IMR-90 (cell line): ENCODE measurements at regions not wholly inside any gene's neighbourhood (a gene's known extent, or its start where the extent isn't known, plus 50 kb on each side); places are given as distances from the start of the nearest gene placed in this dataset.

ENCODE experiments used
- BHLHE40 ChIP-seq: fragments of 150-350 bp; IDR thresholded peaks from 2 replicates; pipeline ENCODE4 v1.6.1; 2016; ENCODE audit warnings: mild to moderate bottlenecking, low read depth, low read length
- CEBPB ChIP-seq: IDR thresholded peaks from 2 replicates; pipeline ENCODE4 v1.6.1; 2012; ENCODE audit warnings: low read depth, low read length, improper control_type of control experiment
- CHD1 ChIP-seq: IDR thresholded peaks from 2 replicates; pipeline ENCODE4 v1.6.1; 2012; ENCODE audit warnings: low read depth, low read length, improper control_type of control experiment
- CTCF ChIP-seq: conservative IDR thresholded peaks from 2 replicates; pipeline ENCODE4 v1.5.1; 2012; ENCODE audit warnings: mild to moderate bottlenecking, low read depth, low read length, improper control_type of control experiment
- MAFK ChIP-seq: IDR thresholded peaks from 2 replicates; pipeline ENCODE4 v1.6.1; 2012; ENCODE audit warnings: low read depth, low read length, improper control_type of control experiment
- MXI1 ChIP-seq: IDR thresholded peaks from 2 replicates; pipeline ENCODE4 v1.6.1; 2012; ENCODE audit warnings: low read depth, mild to moderate bottlenecking, low read length, moderate library complexity, borderline replicate concordance
- NFE2L2 ChIP-seq: fragments of 150-350 bp; IDR thresholded peaks from 2 replicates; pipeline ENCODE4 v1.6.1; 2016; ENCODE audit warnings: low read depth, mild to moderate bottlenecking, low read length
- POLR2A ChIP-seq: IDR thresholded peaks from 2 replicates; pipeline ENCODE4 v1.6.1; 2012; ENCODE audit warnings: mild to moderate bottlenecking, low read depth, low read length
- RAD21 ChIP-seq: IDR thresholded peaks from 2 replicates; pipeline ENCODE4 v1.6.1; 2012; ENCODE audit warnings: low read length, improper control_type of control experiment
- RCOR1 ChIP-seq: IDR thresholded peaks from 2 replicates; pipeline ENCODE4 v1.6.1; 2012; ENCODE audit warnings: mild to moderate bottlenecking, low read length, improper control_type of control experiment; ENCODE audit not compliant: insufficient replicate concordance
- SMC3 ChIP-seq: fragments of 150-350 bp; IDR thresholded peaks from 2 replicates; pipeline ENCODE4 v1.6.1; 2016; ENCODE audit warnings: low read depth, mild to moderate bottlenecking, antibody characterized with exemption, low read length, moderate library complexity
- USF2 ChIP-seq: fragments of 150-350 bp; IDR thresholded peaks from 2 replicates; pipeline ENCODE4 v1.6.1; 2017; ENCODE audit warnings: mild to moderate bottlenecking, antibody characterized with exemption, low read length, low read depth

GRCh38 chr2:122034344-122034743, 278.9 kb downstream of the TSN start:
- TF ChIP-seq CTCF (no peak), POLR2A (no peak), NFE2L2 (no peak), RCOR1 (no peak), MAFK (no peak), CEBPB (no peak), CHD1 (no peak), RAD21 (no peak), USF2 (no peak), BHLHE40 (no peak), MXI1 (no peak), SMC3 (no peak)
